Trophoblast cell (in vitro differentiated cells and primary cell): ENCODE measurements at regions not wholly inside any gene's neighbourhood (a gene's known extent, or its start where the extent isn't known, plus 50 kb on each side); places are given as distances from the start of the nearest gene placed in this dataset.

Experiments
- DNase-seq, 2 donors: peaks; one replicate each; pipeline ENCODE4 v3.0.0-alpha.2; 2016
- H2AFZ ChIP-seq: 2 replicates; pipeline ENCODE4 v1.6.1; 2013; ENCODE audit warnings: low read length, moderate library complexity, mild to moderate bottlenecking; ENCODE audit not compliant: insufficient read depth, poor library complexity
- H2AK5ac ChIP-seq: 2 replicates; pipeline ENCODE4 v1.6.1; 2013; ENCODE audit warnings: mild to moderate bottlenecking, low read length
- H2BK120ac ChIP-seq: 2 replicates; pipeline ENCODE4 v1.6.1; 2013; ENCODE audit warnings: low read length, mild to moderate bottlenecking, moderate library complexity; ENCODE audit not compliant: insufficient read depth, poor library complexity
- H2BK12ac ChIP-seq: 2 replicates; pipeline ENCODE4 v1.6.1; 2013; ENCODE audit warnings: mild to moderate bottlenecking, low read length, moderate library complexity
- H2BK5ac ChIP-seq: 2 replicates; pipeline ENCODE4 v1.6.1; 2013; ENCODE audit warnings: low read length, low read depth, moderate library complexity, mild to moderate bottlenecking; ENCODE audit not compliant: poor library complexity
- H3K14ac ChIP-seq: 2 replicates; pipeline ENCODE4 v1.6.1; 2013; ENCODE audit warnings: mild to moderate bottlenecking, low read length
- H3K18ac ChIP-seq: 2 replicates; pipeline ENCODE4 v1.6.1; 2013; ENCODE audit warnings: mild to moderate bottlenecking, low read length
- H3K23ac ChIP-seq: 2 replicates; pipeline ENCODE4 v1.6.1; 2013; ENCODE audit warnings: low read length
- H3K27ac ChIP-seq: 2 replicates; pipeline ENCODE4 v1.5.1; 2013; ENCODE audit warnings: low read depth, mild to moderate bottlenecking, inconsistent platforms, low read length, moderate library complexity
- H3K27me3 ChIP-seq: 2 replicates; pipeline ENCODE4 v1.6.1; 2013; ENCODE audit warnings: inconsistent platforms, mild to moderate bottlenecking, low read length, moderate library complexity; ENCODE audit not compliant: insufficient read depth
- H3K36me3 ChIP-seq, 2 experiments: 1 replicate in 1 of 2; 2 replicates in 1 of 2; pipeline ENCODE4 v1.6.1; 2013; ENCODE audit warnings: low read length in 2 of 2, mild to moderate bottlenecking in 2 of 2, moderate library complexity in 1 of 2; ENCODE audit not compliant: insufficient read depth in 2 of 2, control insufficient read depth in 1 of 2
- H3K4ac ChIP-seq: 2 replicates; pipeline ENCODE4 v1.6.1; 2013; ENCODE audit warnings: low read depth, mild to moderate bottlenecking, low read length, moderate library complexity
- H3K4me1 ChIP-seq, 2 experiments: 1 replicate in 1 of 2; 2 replicates in 1 of 2; pipeline ENCODE4 v1.6.1; 2013; ENCODE audit warnings: low read length in 2 of 2, mild to moderate bottlenecking in 2 of 2, moderate library complexity in 1 of 2; ENCODE audit not compliant: insufficient read depth in 2 of 2, control insufficient read depth in 1 of 2
- H3K4me2 ChIP-seq: 2 replicates; pipeline ENCODE4 v1.6.1; 2013; ENCODE audit warnings: inconsistent platforms, mild to moderate bottlenecking, low read length, moderate library complexity
- H3K4me3 ChIP-seq: 2 replicates; pipeline ENCODE4 v1.5.1; 2013; ENCODE audit warnings: mild to moderate bottlenecking, low read depth, low read length, inconsistent platforms
- H3K79me1 ChIP-seq: one replicate; pipeline ENCODE4 v1.6.1; 2013; ENCODE audit warnings: low read length
- H3K79me2 ChIP-seq: 2 replicates; pipeline ENCODE4 v1.6.1; 2013; ENCODE audit warnings: low read length, mild to moderate bottlenecking; ENCODE audit not compliant: control insufficient read depth, insufficient read depth, poor library complexity
- H3K9ac ChIP-seq: 2 replicates; pipeline ENCODE4 v1.6.1; 2013; ENCODE audit warnings: mild to moderate bottlenecking, low read length
- H3K9me3 ChIP-seq: 2 replicates; pipeline ENCODE4 v1.6.1; 2013; ENCODE audit warnings: low read depth, mild to moderate bottlenecking, control low read depth, inconsistent platforms, low read length; ENCODE audit not compliant: insufficient read depth
- H4K12ac ChIP-seq: 2 replicates; pipeline ENCODE4 v1.6.1; 2013; ENCODE audit warnings: low read depth, mild to moderate bottlenecking, low read length, moderate library complexity
- H4K8ac ChIP-seq: 2 replicates; pipeline ENCODE4 v1.6.1; 2013; ENCODE audit warnings: low read depth, mild to moderate bottlenecking, low read length, moderate library complexity
- H4K91ac ChIP-seq: one replicate; pipeline ENCODE4 v1.6.1; 2013; ENCODE audit warnings: low read depth, mild to moderate bottlenecking, low read length, moderate library complexity
- WGBS: extraction: QIAGEN DNeasy Blood & Tissue Kit; methylation state at CpG from one replicate; pipeline ENCODE4 v1.1.7; 2013; ENCODE audit warnings: missing lambda C conversion rate; ENCODE audit not compliant: insufficient read length, insufficient coverage; ENCODE audit errors: extremely low coverage; 5-methylcytosine and 5-hydroxymethylcytosine counted together

DNA sequence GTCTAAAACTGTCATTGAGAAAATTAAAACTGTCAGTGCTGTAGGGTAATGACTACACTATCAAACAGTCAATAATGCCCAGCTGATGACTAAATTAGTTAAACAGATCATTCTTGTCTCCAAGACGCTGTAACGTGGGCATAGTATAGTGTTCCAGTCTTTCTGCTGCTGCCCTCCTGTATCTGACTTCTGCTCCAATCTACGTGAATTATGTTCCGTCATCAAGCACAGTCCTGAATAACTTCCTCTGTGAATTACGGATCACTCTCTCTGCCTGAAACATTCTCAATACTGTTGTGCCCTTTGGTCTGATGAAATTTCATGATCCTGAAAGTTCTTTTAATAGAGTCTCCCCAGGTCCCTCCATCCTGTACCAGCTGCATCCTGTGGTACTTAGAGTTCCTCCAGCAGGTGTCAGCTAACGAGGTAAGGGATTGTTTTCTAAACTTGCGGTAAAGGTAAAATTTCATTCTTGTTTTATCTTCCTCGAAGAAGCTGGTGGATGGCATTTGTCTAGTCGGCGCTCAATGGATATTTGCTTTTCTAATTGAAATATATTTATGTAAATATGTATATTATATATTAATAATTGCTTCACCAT is 393.5 kb upstream of the ADARB2 start:
- no peak overlapping the region for H4K91ac ChIP-seq
- H3K79me1 ChIP-seq, result no peaks in the 10 kb centered on the region
- H3K27ac ChIP-seq, result no peak overlapping the region
- WGBS, result no CpG with 5 or more reads among the region's 10 CpGs
- no peak overlapping the region for H3K4me2 ChIP-seq
- no peaks in the 10 kb centered on the region for H3K9me3 ChIP-seq
- H2BK5ac ChIP-seq, result no peak overlapping the region
- no peak overlapping the region for H2BK12ac ChIP-seq
- no peaks in the 10 kb centered on the region for H3K79me2 ChIP-seq
- no peak overlapping the region for H2BK120ac ChIP-seq
- no peak overlapping the region for H2AK5ac ChIP-seq
- no peak overlapping the region for H3K14ac ChIP-seq
- H4K12ac ChIP-seq, result no peak overlapping the region
- H3K4me1 ChIP-seq, result no peaks in the 10 kb centered on the region
- no peak overlapping the region for H3K4me3 ChIP-seq
- H2AFZ ChIP-seq, result no peak overlapping the region
- H3K4ac ChIP-seq, result no peak overlapping the region
- no peak overlapping the region for H4K8ac ChIP-seq
- no peak overlapping the region for H3K9ac ChIP-seq
- no peak overlapping the region for H3K18ac ChIP-seq
- no peak for DNase-seq
- H3K36me3 ChIP-seq, result no peaks in the 10 kb centered on the region
- H3K27me3 ChIP-seq, result no peaks in the 10 kb centered on the region
- no peak overlapping the region for H3K23ac ChIP-seq

- Histone ChIP-seq H3K4me1 (no peaks in the 10 kb centered on the region), H3K9ac (no peak overlapping the region), H2AFZ (no peak overlapping the region), H2BK12ac (no peak overlapping the region), H3K79me1 (no peaks in the 10 kb centered on the region), H3K9me3 (no peaks in the 10 kb centered on the region), H3K23ac (no peak overlapping the region), H4K91ac (no peak overlapping the region), H3K4ac (no peak overlapping the region), H4K8ac (no peak overlapping the region), H3K4me3 (no peak overlapping the region), H4K12ac (no peak overlapping the region), H3K4me2 (no peak overlapping the region), H3K14ac (no peak overlapping the region), H2BK120ac (no peak overlapping the region), H3K36me3 (no peaks in the 10 kb centered on the region), H3K79me2 (no peaks in the 10 kb centered on the region), H3K27ac (no peak overlapping the region), H3K27me3 (no peaks in the 10 kb centered on the region), H3K18ac (no peak overlapping the region), H2BK5ac (no peak overlapping the region), H2AK5ac (no peak overlapping the region)
- no CpG with 5 or more reads among the region's 3 CpGs for WGBS
- DNase-seq, result no peak
These were observed 391.7 kb upstream of the ADARB2 start for GRCh38 chr10:2128991-2129390.

- H3K79me2 ChIP-seq, result no peaks in the 10 kb centered on the region
- no peaks in the 10 kb centered on the region for H3K9me3 ChIP-seq
- no peak overlapping the region for H3K27ac ChIP-seq
- no peak overlapping the region for H3K18ac ChIP-seq
- H2BK120ac ChIP-seq, result no peak overlapping the region
- H3K27me3 ChIP-seq, result no peaks in the 10 kb centered on the region
- H2BK5ac ChIP-seq, result no peak overlapping the region
- no peak overlapping the region for H4K12ac ChIP-seq
- no peak overlapping the region for H3K23ac ChIP-seq
- H3K4me3 ChIP-seq, result no peak overlapping the region
- H2BK12ac ChIP-seq, result no peak overlapping the region
- H3K4ac ChIP-seq, result no peak overlapping the region
- H3K4me1 ChIP-seq, result peaks cover 0 to 5% of the 10 kb centered on the region in 2 experiments
- no peak overlapping the region for H3K9ac ChIP-seq
- H3K79me1 ChIP-seq, result no peaks in the 10 kb centered on the region
- H4K8ac ChIP-seq, result no peak overlapping the region
- no peak overlapping the region for H2AFZ ChIP-seq
- no peak overlapping the region for H4K91ac ChIP-seq
- no peaks in the 10 kb centered on the region for H3K36me3 ChIP-seq
- H3K14ac ChIP-seq, result no peak overlapping the region
- DNase-seq, result no peak
- H3K4me2 ChIP-seq, result no peak overlapping the region
- no peak overlapping the region for H2AK5ac ChIP-seq
- no CpG with 5 or more reads among the region's 11 CpGs for WGBS
These were observed 386.8 kb upstream of the ADARB2 start for GRCh38 chr10:2124135-2124534.

DNA sequence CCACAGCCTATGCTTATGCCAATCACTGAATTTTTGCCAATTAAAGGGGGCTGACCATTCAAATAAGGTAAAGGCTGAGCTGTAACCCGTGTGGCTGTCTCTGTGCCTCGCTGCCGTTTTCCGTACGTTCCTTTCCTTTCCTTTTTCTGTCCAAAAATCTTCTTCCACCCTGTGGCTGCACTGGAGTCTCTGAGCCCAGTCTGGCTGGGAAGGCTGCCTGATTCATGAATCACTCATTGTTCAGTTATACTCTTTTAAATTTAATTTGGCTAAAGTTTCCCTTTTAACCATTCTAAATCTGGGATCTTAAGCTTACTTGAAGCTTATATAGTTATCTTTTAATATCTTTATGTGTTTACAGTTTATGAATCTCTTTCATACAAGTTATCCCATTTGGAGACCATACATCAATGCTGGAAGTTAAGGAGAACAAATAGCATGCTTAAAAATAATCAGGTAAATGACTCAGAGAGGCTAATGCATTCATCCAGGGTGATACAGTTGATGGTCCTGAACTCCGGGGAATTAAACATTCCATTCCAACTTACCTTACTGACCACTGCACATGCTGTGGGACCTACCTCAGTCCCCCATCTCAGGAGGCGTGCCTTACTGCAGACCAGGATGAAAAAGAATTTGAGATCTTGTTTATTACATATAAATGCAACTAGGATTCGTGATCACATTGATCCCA is 385.3 kb upstream of the ADARB2 start:
- H3K9me3 ChIP-seq, result no peaks in the 10 kb centered on the region
- no peaks in the 10 kb centered on the region for H3K79me1 ChIP-seq
- H4K12ac ChIP-seq, result no peak overlapping the region
- no peak overlapping the region for H2AFZ ChIP-seq
- no CpG with 5 or more reads among the region's 8 CpGs for WGBS
- no peak overlapping the region for H3K4me2 ChIP-seq
- H3K14ac ChIP-seq, result no peak overlapping the region
- H2BK12ac ChIP-seq, result no peak overlapping the region
- H3K4me1 ChIP-seq, result peaks cover 3 to 8% of the 10 kb centered on the region in 2 experiments
- no peaks in the 10 kb centered on the region for H3K36me3 ChIP-seq
- H3K79me2 ChIP-seq, result no peaks in the 10 kb centered on the region
- H3K4ac ChIP-seq, result no peak overlapping the region
- H2BK5ac ChIP-seq, result no peak overlapping the region
- H3K27me3 ChIP-seq, result no peaks in the 10 kb centered on the region
- no peak overlapping the region for H4K91ac ChIP-seq
- no peak overlapping the region for H3K27ac ChIP-seq
- no peak for DNase-seq
- H4K8ac ChIP-seq, result no peak overlapping the region
- H3K23ac ChIP-seq, result no peak overlapping the region
- no peak overlapping the region for H3K4me3 ChIP-seq
- no peak overlapping the region for H2BK120ac ChIP-seq
- no peak overlapping the region for H3K18ac ChIP-seq
- H2AK5ac ChIP-seq, result no peak overlapping the region
- H3K9ac ChIP-seq, result no peak overlapping the region
